Suprapubic skin (tissue), 4 donors: ENCODE measurements at regions not wholly inside any gene's neighbourhood (a gene's known extent, or its start where the extent isn't known, plus 50 kb on each side); places are given as distances from the start of the nearest gene placed in this dataset.

Experiments used
- CTCF ChIP-seq, 2 donors: fragments of 200-600 bp in 1 of 2; fragments of 450-650 bp in 1 of 2; sonication (generic) in 1 of 2; IDR thresholded peaks; one replicate each; pipeline ENCODE4 v1.5.1; 2016 to 2019; ENCODE audit warnings: antibody characterized with exemption in 2 of 2, mild to moderate bottlenecking in 1 of 2, moderate library complexity in 1 of 2
- EP300 ChIP-seq: sonication (generic); formaldehyde crosslinking; IDR thresholded peaks from one replicate; pipeline ENCODE4 v1.6.1; 2017; ENCODE audit warnings: antibody characterized with exemption
- POLR2A ChIP-seq, 2 donors: fragments of 450-650 bp; IDR thresholded peaks; one replicate each; pipeline ENCODE4 v1.6.1; 2017; ENCODE audit warnings: antibody characterized with exemption in 2 of 2, mild to moderate bottlenecking in 2 of 2, moderate library complexity in 2 of 2
- POLR2AphosphoS5 ChIP-seq, 3 donors: sonication (generic); formaldehyde crosslinking; IDR thresholded peaks; one replicate each; pipeline ENCODE4 v1.6.1; 2017; ENCODE audit warnings: antibody characterized with exemption in 3 of 3

GRCh38 chr1:38268226-38268625, 221.6 kb upstream of the POU3F1 start:
- no peak for TF ChIP-seq CTCF (IDR thresholded peaks at IDR 0.05)
- TF ChIP-seq POLR2A (IDR thresholded peaks at IDR 0.05) = no peak
- TF ChIP-seq EP300 = no peak
- TF ChIP-seq POLR2AphosphoS5 (IDR thresholded peaks at IDR 0.05) = no peak
